Cardiac fibroblast (primary cell): ENCODE measurements at regions not wholly inside any gene's neighbourhood (a gene's known extent, or its start where the extent isn't known, plus 50 kb on each side); places are given as distances from the start of the nearest gene placed in this dataset.

Experiments used
- DNase-seq, 2 donors: peaks; one replicate each; pipeline versions ENCODE4 v3.0.0 to v3.0.0-alpha.2; 2010; ENCODE audit warnings: low read depth in 2 of 2
- H3K4me3 ChIP-seq, 2 donors: replicated peaks in 1 of 2; 1 replicate in 1 of 2; 2 replicates in 1 of 2; pipeline ENCODE4 v1.5.1; 2011; ENCODE audit warnings: low read depth in 2 of 2, low read length in 2 of 2, mild to moderate bottlenecking in 2 of 2, moderate library complexity in 1 of 2
- CTCF ChIP-seq: IDR thresholded peaks from one replicate; pipeline ENCODE4 v1.5.1; 2011; ENCODE audit warnings: low read depth, mild to moderate bottlenecking, low read length, inconsistent platforms

GRCh38 chr6:170110201-170111140 is 180.4 kb downstream of the DLL1 start:
- TF ChIP-seq CTCF: no peak
- DNase-seq: no peak
- no peak overlapping the region for H3K4me3 ChIP-seq

- no peak for TF ChIP-seq CTCF
- no peak overlapping the region for H3K4me3 ChIP-seq
- DNase-seq: no peak
Observed at GRCh38 chr6:170108890-170109587, 181.8 kb downstream of the DLL1 start.

GRCh38 chr6:170108456-170108855 is 182.4 kb downstream of the DLL1 start:
- DNase-seq: no peak
- no peak overlapping the region for H3K4me3 ChIP-seq

GRCh38 chr6:170107606-170108222 is 183.2 kb downstream of the DLL1 start:
- no peak overlapping the region for H3K4me3 ChIP-seq
- no peak for DNase-seq
- no peak for TF ChIP-seq CTCF

More at GRCh38 chr6:170108456-170108855, 182.4 kb downstream of the DLL1 start:
- TF ChIP-seq CTCF: no peak

GRCh38 chr6:170106906-170107525 is 183.9 kb downstream of the DLL1 start:
- H3K4me3 ChIP-seq: no peak overlapping the region
- no peak for TF ChIP-seq CTCF
- DNase-seq: no peak
